CD4-positive, alpha-beta T cell (primary cell): ENCODE measurements at regions not wholly inside any gene's neighbourhood (a gene's known extent, or its start where the extent isn't known, plus 50 kb on each side); places are given as distances from the start of the nearest gene placed in this dataset.

Experiments used
- ATAC-seq: fragments of 200-7000 bp; cut with Tn5 transposase; one replicate; pipeline ENCODE4 v1.10.0; 2022; ENCODE audit warnings: mild to moderate bottlenecking; ENCODE audit not compliant: poor library complexity
- CTCF ChIA-PET: fragments of 350-600 bp; sonication (Branson Sonifier 250); formaldehyde crosslinking; loops from one replicate; lab custom pipeline; 2021; ENCODE audit warnings: antibody characterized with exemption, inconsistent platforms; lab: Charles Lee
- POLR2A ChIA-PET: fragments of 350-600 bp; sonication (Branson Sonifier 250); formaldehyde crosslinking; loops from one replicate; lab custom pipeline; 2021; ENCODE audit warnings: antibody characterized with exemption, inconsistent platforms; lab: Charles Lee
- DNase-seq, 14 experiments: peaks; one replicate each; pipeline ENCODE4 v3.0.0-alpha.2; 2013 to 2020; ENCODE audit warnings: mixed read lengths in 2 of 14
- H3K27ac ChIP-seq, 2 donors: one replicate each; pipeline versions ENCODE4 v1.5.1 to v1.7.0; 2013; ENCODE audit warnings: low read length in 2 of 2, low read depth in 1 of 2, mild to moderate bottlenecking in 1 of 2
- H3K27me3 ChIP-seq, 2 experiments: 1 replicate in 1 of 2; 2 replicates in 1 of 2; pipeline versions ENCODE4 v1.6.1 to v1.7.0; 2013; ENCODE audit warnings: low read length in 2 of 2, control low read depth in 1 of 2, mild to moderate bottlenecking in 1 of 2, moderate library complexity in 1 of 2; ENCODE audit not compliant: insufficient read depth in 2 of 2, control insufficient read depth in 1 of 2
- H3K36me3 ChIP-seq: one replicate; pipeline ENCODE4 v1.6.1; 2013; ENCODE audit warnings: low read length, control low read depth; ENCODE audit not compliant: insufficient read depth
- H3K4me1 ChIP-seq: one replicate; pipeline ENCODE4 v1.6.1; 2013; ENCODE audit warnings: low read length, control low read depth; ENCODE audit not compliant: insufficient read depth
- H3K4me3 ChIP-seq: one replicate; pipeline ENCODE4 v1.5.1; 2013; ENCODE audit warnings: mild to moderate bottlenecking, low read length, moderate library complexity
- H3K9me3 ChIP-seq, 2 experiments: 1 replicate in 1 of 2; 2 replicates in 1 of 2; pipeline versions ENCODE4 v1.6.1 to v1.7.0; 2013; ENCODE audit warnings: low read length in 2 of 2, mild to moderate bottlenecking in 2 of 2, control low read depth in 1 of 2, moderate library complexity in 1 of 2; ENCODE audit not compliant: control insufficient read depth in 1 of 2, insufficient read depth in 1 of 2
- H3K27ac Mint-ChIP-seq: one replicate; pipeline ENCODE4 v1.8.0; 2020; ENCODE audit warnings: mixed read lengths
- H3K27me3 Mint-ChIP-seq: one replicate; pipeline ENCODE4 v1.8.0; 2021; ENCODE audit warnings: mixed read lengths
- H3K36me3 Mint-ChIP-seq: one replicate; pipeline ENCODE4 v1.8.0; 2021; ENCODE audit warnings: low read depth, mixed read lengths
- H3K4me1 Mint-ChIP-seq: one replicate; pipeline ENCODE4 v1.8.0; 2021; ENCODE audit warnings: low read depth, mixed read lengths
- H3K4me3 Mint-ChIP-seq: one replicate; pipeline ENCODE4 v1.8.0; 2020; ENCODE audit warnings: mild to moderate bottlenecking, mixed read lengths
- H3K9me3 Mint-ChIP-seq: one replicate; pipeline ENCODE4 v1.8.0; 2020; ENCODE audit warnings: mixed read lengths
- CTCF ChIP-seq: fragments of 200-600 bp; IDR thresholded peaks from one replicate; pipeline ENCODE4 v1.8.0; 2022; ENCODE audit warnings: antibody characterized with exemption, mild to moderate bottlenecking
- intact Hi-C, 2 experiments: fragments of 100-400 bp; cut with DNase I in 1 of 2; cut with micrococcal nuclease in 1 of 2; formaldehyde crosslinking; loops; one replicate each; pipeline versions ENCODE4 v1.15.1 to v1.9.0; 2023 to 2025; cut with DNase I, micrococcal nuclease

GRCh38 chr9:88664773-88665172 lies 129.8 kb downstream of the NXNL2 start:
- Histone ChIP-seq H3K9me3 (no peaks in the 10 kb centered on the region), H3K4me3 (no peak overlapping the region), H3K27me3 (no peaks in the 10 kb centered on the region), H3K27ac (no peak overlapping the region), H3K4me1 (no peaks in the 10 kb centered on the region), H3K36me3 (no peaks in the 10 kb centered on the region)
- Mint-ChIP-seq H3K4me1 (no peaks in the 10 kb centered on the region), H3K4me3 (no peak overlapping the region), H3K27me3 (peaks cover 5% of the 10 kb centered on the region), H3K27ac (no peak overlapping the region), H3K9me3 (no peaks in the 10 kb centered on the region), H3K36me3 (no peaks in the 10 kb centered on the region)
- DNase-seq (no peak), ATAC-seq (no peak)
- ChIA-PET CTCF (no interaction called here), POLR2A (no interaction called here)
- intact Hi-C loops: no loop called here
- TF ChIP-seq CTCF: no peak

- Histone ChIP-seq H3K9me3 (peaks cover 0 to 14% of the 10 kb centered on the region in 2 experiments), H3K27ac (no peak overlapping the region), H3K36me3 (no peaks in the 10 kb centered on the region), H3K27me3 (peaks cover 0 to 4% of the 10 kb centered on the region in 2 experiments), H3K4me3 (no peak overlapping the region), H3K4me1 (no peaks in the 10 kb centered on the region)
- POLR2A ChIA-PET: no interaction called here
- H3K27ac Mint-ChIP-seq: no peak overlapping the region
- no peak for TF ChIP-seq CTCF
- DNase-seq: no peak
- H3K9me3 Mint-ChIP-seq: no peaks in the 10 kb centered on the region
- CTCF ChIA-PET: no interaction called here
- H3K4me3 Mint-ChIP-seq: no peak overlapping the region
- H3K27me3 Mint-ChIP-seq: peaks cover 10% of the 10 kb centered on the region
- intact Hi-C loops: no loop called here
- ATAC-seq: no peak
- no peaks in the 10 kb centered on the region for H3K4me1 Mint-ChIP-seq
- H3K36me3 Mint-ChIP-seq: no peaks in the 10 kb centered on the region
Observed at GRCh38 chr9:88672874-88673689, 138.1 kb downstream of the NXNL2 start.

- Histone ChIP-seq H3K27ac (no peak overlapping the region), H3K36me3 (no peaks in the 10 kb centered on the region), H3K9me3 (peaks cover 0 to 14% of the 10 kb centered on the region in 2 experiments), H3K27me3 (peaks cover 0 to 4% of the 10 kb centered on the region in 2 experiments), H3K4me1 (no peaks in the 10 kb centered on the region), H3K4me3 (no peak overlapping the region)
- H3K4me1 Mint-ChIP-seq: no peaks in the 10 kb centered on the region
- H3K4me3 Mint-ChIP-seq: no peak overlapping the region
- DNase-seq (no peak), ATAC-seq (no peak)
- no peaks in the 10 kb centered on the region for H3K36me3 Mint-ChIP-seq
- intact Hi-C loops: no loop called here
- no peak for TF ChIP-seq CTCF
- peaks cover 10% of the 10 kb centered on the region for H3K27me3 Mint-ChIP-seq
- ChIA-PET CTCF (no interaction called here), POLR2A (no interaction called here)
- H3K27ac Mint-ChIP-seq: no peak overlapping the region
- no peaks in the 10 kb centered on the region for H3K9me3 Mint-ChIP-seq
Observed at GRCh38 chr9:88673886-88674285, 138.9 kb downstream of the NXNL2 start.
